Activated T-cell treated with anti-CD3 and anti-CD28 coated beads, Interleukin-2, amount 50 U/mL, for 72 hours (primary cell): ENCODE measurements at regions not wholly inside any gene's neighbourhood (a gene's known extent, or its start where the extent isn't known, plus 50 kb on each side); places are given as distances from the start of the nearest gene placed in this dataset.

ENCODE experiments used
- ATAC-seq, 2 donors: fragments of 150-1000 bp; cut with Tn5 transposase; replicated peaks in 1 of 2; 2 replicates each; pipeline ENCODE4 v1.10.0; 2021; ENCODE audit warnings: moderate library complexity in 2 of 2, mild to moderate bottlenecking in 1 of 2
- DNase-seq, 2 donors: peaks; one replicate each; pipeline ENCODE4 v3.0.0; 2021 to 2022; ENCODE audit warnings: mixed read lengths in 1 of 2
- H3K27ac Mint-ChIP-seq: one replicate; pipeline ENCODE4 v1.8.0; 2022; ENCODE audit warnings: mild to moderate bottlenecking, moderate library complexity, mixed read lengths
- H3K27me3 Mint-ChIP-seq: one replicate; pipeline ENCODE4 v1.8.0; 2022; ENCODE audit warnings: low read depth, mixed read lengths
- H3K36me3 Mint-ChIP-seq, 2 donors: one replicate each; pipeline ENCODE4 v1.8.0; 2022; ENCODE audit warnings: mixed read lengths in 2 of 2, mild to moderate bottlenecking in 1 of 2; ENCODE audit not compliant: insufficient read depth in 2 of 2
- H3K4me1 Mint-ChIP-seq: one replicate; pipeline ENCODE4 v1.8.0; 2022; ENCODE audit warnings: low read depth, mixed read lengths
- H3K4me3 Mint-ChIP-seq, 2 donors: one replicate each; pipeline ENCODE4 v1.8.0; 2022; ENCODE audit warnings: mild to moderate bottlenecking in 2 of 2, mixed read lengths in 2 of 2, moderate library complexity in 2 of 2
- H3K9me3 Mint-ChIP-seq, 2 donors: one replicate each; pipeline ENCODE4 v1.8.0; 2022; ENCODE audit warnings: mixed read lengths in 2 of 2

DNA sequence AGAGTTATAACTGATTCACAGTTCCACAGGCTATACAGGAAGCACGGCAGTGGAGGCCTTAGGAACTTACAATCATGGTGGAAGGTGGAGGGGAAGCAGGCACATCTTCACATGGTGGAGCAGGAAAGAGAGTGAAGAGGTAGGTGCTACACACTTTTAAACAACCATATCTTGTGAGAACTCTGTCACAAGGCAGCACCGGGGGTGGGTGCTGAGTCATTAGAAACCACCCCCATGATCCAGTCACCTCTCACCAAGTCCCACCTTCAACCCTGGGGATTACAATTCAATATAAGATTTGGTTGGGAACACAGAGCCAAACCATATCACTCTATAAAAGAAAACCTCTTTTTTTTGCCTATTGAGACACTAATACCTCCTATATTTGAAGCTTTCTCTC lies 1108.5 kb upstream of the CDH2 start:
- Mint-ChIP-seq H3K4me3 (no peak overlapping the region), H3K4me1 (no peaks in the 10 kb centered on the region), H3K9me3 (peaks cover 9 to 16% of the 10 kb centered on the region in 2 donors), H3K36me3 (no peaks in the 10 kb centered on the region), H3K27ac (no peak overlapping the region), H3K27me3 (no peaks in the 10 kb centered on the region)
- no peak for ATAC-seq
- DNase-seq: no peak

GRCh38 chr18:29271501-29271900 lies 1094.6 kb upstream of the CDH2 start:
- H3K9me3 Mint-ChIP-seq: peaks cover 9 to 18% of the 10 kb centered on the region in 2 donors
- no peak overlapping the region for H3K27ac Mint-ChIP-seq
- no peaks in the 10 kb centered on the region for H3K4me1 Mint-ChIP-seq
- H3K4me3 Mint-ChIP-seq: no peak overlapping the region
- no peaks in the 10 kb centered on the region for H3K36me3 Mint-ChIP-seq
- H3K27me3 Mint-ChIP-seq: no peaks in the 10 kb centered on the region
- DNase-seq (no peak), ATAC-seq (no peak)

- no peak overlapping the region for H3K4me3 Mint-ChIP-seq
- no peaks in the 10 kb centered on the region for H3K27me3 Mint-ChIP-seq
- H3K9me3 Mint-ChIP-seq: peaks cover 3 to 5% of the 10 kb centered on the region in 2 donors
- no peaks in the 10 kb centered on the region for H3K4me1 Mint-ChIP-seq
- H3K27ac Mint-ChIP-seq: no peak overlapping the region
- ATAC-seq (no peak), DNase-seq (no peak)
- peaks cover 0 to 1% of the 10 kb centered on the region in 2 donors for H3K36me3 Mint-ChIP-seq
These were observed 1082.9 kb upstream of the CDH2 start for GRCh38 chr18:29259838-29260237.

DNA sequence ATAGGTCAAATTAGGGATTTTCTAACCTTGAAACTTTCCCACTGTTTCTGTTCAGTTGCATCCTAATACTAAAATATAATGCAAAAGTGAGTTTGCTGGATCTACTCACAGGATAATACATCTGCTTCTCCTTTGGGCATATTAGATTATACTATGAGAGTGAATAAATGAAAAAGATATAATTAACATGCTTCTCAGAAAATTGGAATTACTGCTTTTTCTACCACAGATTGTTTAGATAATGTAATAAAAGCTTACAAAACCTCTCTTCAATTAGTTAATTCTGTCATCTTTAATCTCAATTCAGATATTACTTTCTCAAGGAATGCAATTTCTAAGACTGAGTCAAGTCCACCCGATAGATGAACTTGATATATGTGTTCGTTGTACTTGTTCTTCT lies 1077.2 kb upstream of the CDH2 start:
- ATAC-seq (no peak), DNase-seq (no peak)
- no peaks in the 10 kb centered on the region for H3K27me3 Mint-ChIP-seq
- H3K4me1 Mint-ChIP-seq: no peaks in the 10 kb centered on the region
- H3K27ac Mint-ChIP-seq: no peak overlapping the region
- no peaks in the 10 kb centered on the region for H3K36me3 Mint-ChIP-seq
- H3K4me3 Mint-ChIP-seq: no peak overlapping the region
- peaks cover 4 to 8% of the 10 kb centered on the region in 2 donors for H3K9me3 Mint-ChIP-seq

- Mint-ChIP-seq H3K27ac (no peak overlapping the region), H3K9me3 (peaks cover 7 to 15% of the 10 kb centered on the region in 2 donors), H3K4me1 (no peaks in the 10 kb centered on the region), H3K36me3 (peaks cover 0 to 2% of the 10 kb centered on the region in 2 donors), H3K27me3 (no peaks in the 10 kb centered on the region), H3K4me3 (no peak overlapping the region)
- DNase-seq (no peak), ATAC-seq (no peak)
These were observed 1074.8 kb upstream of the CDH2 start for GRCh38 chr18:29251681-29252080.

GRCh38 chr18:29250843-29251242 lies 1073.9 kb upstream of the CDH2 start:
- DNase-seq (no peak), ATAC-seq (no peak)
- Mint-ChIP-seq H3K27ac (no peak overlapping the region), H3K9me3 (peaks cover 8 to 16% of the 10 kb centered on the region in 2 donors), H3K27me3 (no peaks in the 10 kb centered on the region), H3K4me3 (no peak overlapping the region), H3K36me3 (peaks cover 0 to 3% of the 10 kb centered on the region in 2 donors), H3K4me1 (no peaks in the 10 kb centered on the region)

GRCh38 chr18:29250259-29250658 lies 1073.3 kb upstream of the CDH2 start:
- DNase-seq (no peak), ATAC-seq (no peak)
- Mint-ChIP-seq H3K27me3 (no peaks in the 10 kb centered on the region), H3K4me1 (no peaks in the 10 kb centered on the region), H3K9me3 (peaks cover 8 to 16% of the 10 kb centered on the region in 2 donors), H3K4me3 (no peak overlapping the region), H3K27ac (no peak overlapping the region), H3K36me3 (peaks cover 0 to 3% of the 10 kb centered on the region in 2 donors)

- ATAC-seq: no peak
- H3K27me3 Mint-ChIP-seq: no peaks in the 10 kb centered on the region
These were observed 1071.9 kb upstream of the CDH2 start for GRCh38 chr18:29248805-29249204.

GRCh38 chr18:29241199-29241598 lies 1064.3 kb upstream of the CDH2 start:
- no peak overlapping the region for H3K4me3 Mint-ChIP-seq
- ATAC-seq: no peak

More at GRCh38 chr18:29248805-29249204, 1071.9 kb upstream of the CDH2 start:
- Mint-ChIP-seq H3K9me3 (peaks cover 8 to 16% of the 10 kb centered on the region in 2 donors), H3K36me3 (peaks cover 0 to 3% of the 10 kb centered on the region in 2 donors), H3K27ac (no peak overlapping the region), H3K4me3 (no peak overlapping the region), H3K4me1 (no peaks in the 10 kb centered on the region)
- DNase-seq: no peak

DNA sequence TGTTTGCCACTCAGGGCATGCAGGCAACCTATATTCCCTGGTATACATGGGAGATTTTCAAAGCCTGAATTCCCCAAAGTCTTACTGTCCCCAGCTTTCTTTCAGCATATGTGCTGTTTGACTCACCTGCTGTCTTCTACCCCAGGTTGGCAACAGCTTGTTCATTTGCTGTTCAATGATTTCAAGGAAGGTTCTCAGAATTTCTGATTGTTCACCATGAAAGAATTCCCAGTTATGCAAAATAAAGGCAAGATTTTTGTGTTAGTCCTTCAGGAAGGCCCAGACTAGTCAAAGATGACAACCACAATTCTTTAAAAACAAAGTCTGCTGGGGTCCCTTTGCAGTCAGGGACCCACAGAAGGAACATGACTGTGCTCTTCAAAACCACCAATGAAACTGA lies 1057.8 kb upstream of the CDH2 start:
- H3K4me3 Mint-ChIP-seq: no peak overlapping the region
- H3K27ac Mint-ChIP-seq: no peak overlapping the region
- peaks cover 3 to 4% of the 10 kb centered on the region in 2 donors for H3K9me3 Mint-ChIP-seq
- peaks cover 1 to 3% of the 10 kb centered on the region in 2 donors for H3K36me3 Mint-ChIP-seq
- no peak for DNase-seq
- no peak for ATAC-seq
- no peaks in the 10 kb centered on the region for H3K27me3 Mint-ChIP-seq
- no peaks in the 10 kb centered on the region for H3K4me1 Mint-ChIP-seq

More at GRCh38 chr18:29241199-29241598, 1064.3 kb upstream of the CDH2 start:
- Mint-ChIP-seq H3K36me3 (peaks cover 1 to 2% of the 10 kb centered on the region in 2 donors), H3K9me3 (peaks cover 1 to 9% of the 10 kb centered on the region in 2 donors), H3K27ac (no peak overlapping the region), H3K4me1 (no peaks in the 10 kb centered on the region), H3K27me3 (no peaks in the 10 kb centered on the region)
- no peak for DNase-seq

GRCh38 chr18:29226213-29226612 lies 1049.3 kb upstream of the CDH2 start:
- DNase-seq (no peak), ATAC-seq (no peak)
- no peaks in the 10 kb centered on the region for H3K27me3 Mint-ChIP-seq
- no peaks in the 10 kb centered on the region for H3K4me1 Mint-ChIP-seq
- no peak overlapping the region for H3K27ac Mint-ChIP-seq
- H3K9me3 Mint-ChIP-seq: peaks cover 6 to 8% of the 10 kb centered on the region in 2 donors
- peaks cover 0 to 3% of the 10 kb centered on the region in 2 donors for H3K36me3 Mint-ChIP-seq
- no peak overlapping the region for H3K4me3 Mint-ChIP-seq

- Mint-ChIP-seq H3K4me1 (no peaks in the 10 kb centered on the region), H3K27ac (no peak overlapping the region), H3K27me3 (no peaks in the 10 kb centered on the region), H3K4me3 (no peak overlapping the region), H3K9me3 (peaks cover 6 to 8% of the 10 kb centered on the region in 2 donors), H3K36me3 (peaks cover 0 to 2% of the 10 kb centered on the region in 2 donors)
- ATAC-seq (no peak), DNase-seq (no peak)
These were observed 1048.4 kb upstream of the CDH2 start for GRCh38 chr18:29225351-29225750.

DNA sequence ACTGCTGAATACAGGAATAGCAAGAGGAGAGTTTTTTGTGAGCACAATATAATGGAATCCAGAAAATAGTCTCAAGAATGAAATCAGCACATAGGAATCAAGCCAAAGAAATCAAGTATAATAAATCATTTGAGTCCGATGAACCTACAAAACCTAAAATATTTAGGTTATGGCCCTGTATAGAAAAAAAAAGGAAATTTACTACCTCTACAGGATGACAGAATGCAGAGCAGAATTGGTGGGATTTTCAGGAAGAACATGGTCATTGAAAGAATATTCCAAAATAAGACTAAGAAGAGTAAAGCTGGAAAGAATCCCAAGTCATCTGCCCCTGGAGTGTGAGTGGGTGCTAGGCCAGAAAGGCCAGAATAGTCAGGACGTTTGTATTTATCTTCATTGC lies 1041.2 kb upstream of the CDH2 start:
- DNase-seq (no peak), ATAC-seq (no peak)
- Mint-ChIP-seq H3K27me3 (no peaks in the 10 kb centered on the region), H3K9me3 (peaks cover 6 to 9% of the 10 kb centered on the region in 2 donors), H3K4me1 (no peaks in the 10 kb centered on the region), H3K4me3 (no peak overlapping the region), H3K36me3 (peaks cover 0 to 1% of the 10 kb centered on the region in 2 donors), H3K27ac (no peak overlapping the region)

GRCh38 chr18:29217124-29217915 lies 1040.4 kb upstream of the CDH2 start:
- Mint-ChIP-seq H3K36me3 (peaks cover 0 to 1% of the 10 kb centered on the region in 2 donors), H3K4me1 (no peaks in the 10 kb centered on the region), H3K4me3 (no peak overlapping the region), H3K27me3 (no peaks in the 10 kb centered on the region), H3K9me3 (peaks cover 6 to 8% of the 10 kb centered on the region in 2 donors), H3K27ac (no peak overlapping the region)
- no peak for DNase-seq
- ATAC-seq: no peak
